ENCODE measurements at regions not wholly inside any gene's neighbourhood (a gene's known extent, or its start where the extent isn't known, plus 50 kb on each side); places are given as distances from the start of the nearest gene placed in this dataset.
"Not testable (repeated sequence)": the region's sequence is repeated elsewhere in the genome, so short reads cannot be mapped to it uniquely, and the experiment has no call there.

- no peak overlapping the region for H2AFZ ChIP-seq (ENCODE audit: low read length, unreplicated experiment)
- H3K27ac ChIP-seq (ENCODE audit: low read depth, low read length) = no peak overlapping the region
- peaks cover 67% of the 10 kb centered on the region for H3K27me3 ChIP-seq (ENCODE audit: insufficient read depth, low read length)
- H3K36me3 ChIP-seq (ENCODE audit: insufficient read depth, low read length) = no peaks in the 10 kb centered on the region
- H3K4me3 ChIP-seq (ENCODE audit: low read depth, low read length) = no peak overlapping the region
- H3K79me2 ChIP-seq (ENCODE audit: control insufficient read depth, insufficient read depth, low read length, unreplicated experiment) = no peaks in the 10 kb centered on the region
- H3K4me1 ChIP-seq (ENCODE audit: control insufficient read depth, insufficient read depth, low read length, unreplicated experiment) = no peaks in the 10 kb centered on the region
These were observed 77.6 kb downstream of the SETD4 start for GRCh38 chr21:35982717-35983116.

DNA sequence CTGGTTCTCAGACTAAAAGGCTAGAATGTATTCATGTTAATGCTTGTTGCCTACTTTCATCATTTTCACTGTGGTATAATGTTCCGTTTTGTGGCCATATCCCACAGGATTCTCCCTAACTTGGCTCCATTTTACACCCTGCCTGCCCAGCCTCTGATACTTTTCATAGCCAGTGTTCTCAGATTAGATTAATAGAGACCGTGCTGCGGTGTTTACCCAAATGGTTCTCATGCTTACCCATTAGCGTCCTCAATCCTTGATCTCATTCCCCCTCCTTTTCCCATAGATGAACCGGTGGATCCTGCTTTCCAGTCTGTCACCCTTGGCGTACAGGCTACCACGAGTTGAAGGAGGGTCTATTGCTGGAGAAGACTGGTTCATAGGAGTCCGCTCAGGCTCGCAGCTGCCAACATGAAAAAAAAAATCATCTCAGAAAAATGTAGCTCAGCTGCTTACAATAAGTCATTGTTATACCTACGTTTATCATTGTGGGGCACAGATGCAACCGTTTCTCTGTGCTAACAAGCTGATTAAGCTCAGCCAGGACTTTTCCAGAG is 78.7 kb downstream of the SETD4 start:
- peaks cover 71% of the 10 kb centered on the region for H3K27me3 ChIP-seq (ENCODE audit: insufficient read depth, low read length)
- no peaks in the 10 kb centered on the region for H3K79me2 ChIP-seq (ENCODE audit: control insufficient read depth, insufficient read depth, low read length, unreplicated experiment)
- no peak overlapping the region for H3K27ac ChIP-seq (ENCODE audit: low read depth, low read length)
- H3K4me3 ChIP-seq (ENCODE audit: low read depth, low read length) = no peak overlapping the region
- no peak overlapping the region for H2AFZ ChIP-seq (ENCODE audit: low read length, unreplicated experiment)
- H3K36me3 ChIP-seq (ENCODE audit: insufficient read depth, low read length) = no peaks in the 10 kb centered on the region
- no peaks in the 10 kb centered on the region for H3K4me1 ChIP-seq (ENCODE audit: control insufficient read depth, insufficient read depth, low read length, unreplicated experiment)

DNA sequence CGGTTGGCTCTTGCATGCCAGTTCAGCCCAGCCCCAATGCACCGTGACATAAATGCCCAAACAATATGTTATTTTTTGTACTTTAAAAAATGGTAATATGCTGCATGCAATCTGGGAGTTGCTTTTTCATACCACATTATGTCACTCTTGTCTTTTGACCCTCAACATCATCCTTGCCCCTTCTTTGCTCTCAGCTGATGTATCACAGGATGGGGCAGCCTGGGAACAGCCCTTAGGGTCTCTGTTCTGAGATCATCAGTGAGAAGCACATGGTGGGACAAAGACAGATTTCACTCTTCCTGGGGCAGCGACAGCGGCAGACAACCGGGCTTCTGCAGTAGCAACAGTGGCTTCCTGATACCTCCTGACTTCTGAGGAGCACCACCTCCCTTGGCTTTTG is 79.5 kb downstream of the SETD4 start:
- Histone ChIP-seq H3K4me3 (ENCODE audit: low read depth, low read length) (no peak overlapping the region), H3K36me3 (ENCODE audit: insufficient read depth, low read length) (no peaks in the 10 kb centered on the region), H3K4me1 (ENCODE audit: control insufficient read depth, insufficient read depth, low read length, unreplicated experiment) (no peaks in the 10 kb centered on the region), H2AFZ (ENCODE audit: low read length, unreplicated experiment) (no peak overlapping the region), H3K27ac (ENCODE audit: low read depth, low read length) (no peak overlapping the region), H3K27me3 (ENCODE audit: insufficient read depth, low read length) (peaks cover 72% of the 10 kb centered on the region), H3K79me2 (ENCODE audit: control insufficient read depth, insufficient read depth, low read length, unreplicated experiment) (no peaks in the 10 kb centered on the region)

DNA sequence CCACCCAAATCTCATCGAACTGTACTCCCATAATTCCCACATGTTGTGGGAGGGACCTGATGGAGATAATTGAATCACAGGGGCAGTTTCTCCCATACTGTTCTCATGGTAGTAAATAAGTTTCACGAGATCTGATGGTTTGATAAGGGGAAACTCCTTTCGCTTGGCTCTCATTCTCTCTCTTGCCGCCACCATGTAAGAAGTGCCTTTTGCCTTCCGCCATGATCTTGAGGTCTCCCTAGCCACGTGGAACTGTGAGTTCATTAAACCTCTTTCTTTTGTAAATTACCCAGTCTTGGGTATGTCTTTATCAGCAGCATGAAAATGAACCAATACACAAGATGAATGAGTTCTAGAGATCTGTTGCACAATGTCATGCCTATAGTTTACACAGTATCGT is 82.5 kb downstream of the SETD4 start:
- H2AFZ ChIP-seq (ENCODE audit: low read length, unreplicated experiment); H3K4me1 ChIP-seq (ENCODE audit: control insufficient read depth, insufficient read depth, low read length, unreplicated experiment); H3K79me2 ChIP-seq (ENCODE audit: control insufficient read depth, insufficient read depth, low read length, unreplicated experiment); H3K36me3 ChIP-seq (ENCODE audit: insufficient read depth, low read length); H3K4me3 ChIP-seq (ENCODE audit: low read depth, low read length); H3K27ac ChIP-seq (ENCODE audit: low read depth, low read length): not testable (repeated sequence)
- H3K27me3 ChIP-seq (ENCODE audit: insufficient read depth, low read length) = peaks cover 85% of the 10 kb centered on the region

DNA sequence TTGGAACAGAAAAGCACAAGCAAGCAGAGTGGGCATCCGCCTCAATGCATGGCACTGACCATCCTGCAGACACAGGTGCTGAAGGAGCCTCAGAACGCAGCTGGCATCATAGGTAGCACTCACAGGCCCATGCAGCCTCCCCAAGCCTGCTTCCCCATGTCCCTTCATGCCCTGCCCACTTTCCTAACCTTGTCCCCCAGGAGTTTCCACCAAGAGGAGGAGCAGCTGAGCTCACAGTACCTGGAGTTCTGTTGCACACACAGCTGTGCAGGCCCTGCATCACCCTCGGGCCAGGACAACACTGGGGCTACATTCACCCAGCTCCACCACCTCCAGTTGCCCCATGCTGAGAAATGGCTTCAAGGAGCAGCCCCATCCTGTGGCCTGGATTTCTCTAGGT is 83.4 kb downstream of the SETD4 start:
- no peaks in the 10 kb centered on the region for H3K79me2 ChIP-seq (ENCODE audit: control insufficient read depth, insufficient read depth, low read length, unreplicated experiment)
- H3K4me1 ChIP-seq (ENCODE audit: control insufficient read depth, insufficient read depth, low read length, unreplicated experiment) = no peaks in the 10 kb centered on the region
- H3K4me3 ChIP-seq (ENCODE audit: low read depth, low read length) = no peak overlapping the region
- no peak overlapping the region for H3K27ac ChIP-seq (ENCODE audit: low read depth, low read length)
- H3K27me3 ChIP-seq (ENCODE audit: insufficient read depth, low read length) = peaks cover 86% of the 10 kb centered on the region
- H2AFZ ChIP-seq (ENCODE audit: low read length, unreplicated experiment) = no peak overlapping the region
- H3K36me3 ChIP-seq (ENCODE audit: insufficient read depth, low read length) = no peaks in the 10 kb centered on the region

DNA sequence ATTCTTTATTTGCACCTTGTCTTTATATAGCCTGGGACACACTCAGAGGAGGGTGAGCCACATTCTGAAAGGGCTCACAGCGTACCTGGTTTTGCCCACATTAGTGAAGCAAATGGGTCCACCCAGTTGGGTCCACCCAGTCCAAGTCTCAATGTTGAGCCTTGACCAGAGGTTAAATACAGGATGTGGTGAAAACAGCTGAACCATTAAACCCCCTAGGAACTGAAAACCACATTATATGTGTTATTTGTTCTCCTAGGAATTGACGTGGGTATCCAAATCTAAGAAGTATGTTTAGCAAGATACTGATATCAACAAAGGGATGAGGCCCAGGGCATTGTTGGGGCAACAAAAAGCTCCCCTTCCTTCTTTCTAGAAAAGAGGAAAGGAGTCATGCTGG is 83.8 kb downstream of the SETD4 start:
- no peak overlapping the region for H2AFZ ChIP-seq (ENCODE audit: low read length, unreplicated experiment)
- no peaks in the 10 kb centered on the region for H3K79me2 ChIP-seq (ENCODE audit: control insufficient read depth, insufficient read depth, low read length, unreplicated experiment)
- no peak overlapping the region for H3K27ac ChIP-seq (ENCODE audit: low read depth, low read length)
- H3K4me3 ChIP-seq (ENCODE audit: low read depth, low read length) = no peak overlapping the region
- no peaks in the 10 kb centered on the region for H3K4me1 ChIP-seq (ENCODE audit: control insufficient read depth, insufficient read depth, low read length, unreplicated experiment)
- H3K36me3 ChIP-seq (ENCODE audit: insufficient read depth, low read length) = no peaks in the 10 kb centered on the region
- peaks cover 81% of the 10 kb centered on the region for H3K27me3 ChIP-seq (ENCODE audit: insufficient read depth, low read length)

GRCh38 chr21:35974775-35975174 is 85.6 kb downstream of the SETD4 start:
- H3K4me1 ChIP-seq (ENCODE audit: control insufficient read depth, insufficient read depth, low read length, unreplicated experiment) = no peaks in the 10 kb centered on the region
- H3K4me3 ChIP-seq (ENCODE audit: low read depth, low read length) = no peak overlapping the region
- H3K27ac ChIP-seq (ENCODE audit: low read depth, low read length) = no peak overlapping the region
- H3K27me3 ChIP-seq (ENCODE audit: insufficient read depth, low read length) = peaks cover 70% of the 10 kb centered on the region
- H3K79me2 ChIP-seq (ENCODE audit: control insufficient read depth, insufficient read depth, low read length, unreplicated experiment) = no peaks in the 10 kb centered on the region
- H2AFZ ChIP-seq (ENCODE audit: low read length, unreplicated experiment) = no peak overlapping the region
- no peaks in the 10 kb centered on the region for H3K36me3 ChIP-seq (ENCODE audit: insufficient read depth, low read length)

- no peak overlapping the region for H3K4me3 ChIP-seq (ENCODE audit: low read depth, low read length)
- H3K79me2 ChIP-seq (ENCODE audit: control insufficient read depth, insufficient read depth, low read length, unreplicated experiment) = no peaks in the 10 kb centered on the region
- no peak overlapping the region for H2AFZ ChIP-seq (ENCODE audit: low read length, unreplicated experiment)
- H3K36me3 ChIP-seq (ENCODE audit: insufficient read depth, low read length) = no peaks in the 10 kb centered on the region
- H3K27me3 ChIP-seq (ENCODE audit: insufficient read depth, low read length) = peaks cover 41% of the 10 kb centered on the region
- no peak overlapping the region for H3K27ac ChIP-seq (ENCODE audit: low read depth, low read length)
- H3K4me1 ChIP-seq (ENCODE audit: control insufficient read depth, insufficient read depth, low read length, unreplicated experiment) = no peaks in the 10 kb centered on the region
These were observed 88.5 kb downstream of the SETD4 start for GRCh38 chr21:35971824-35972223.

GRCh38 chr21:35969281-35969680 is 91.0 kb downstream of the SETD4 start:
- Histone ChIP-seq H3K27ac (ENCODE audit: low read depth, low read length) (no peak overlapping the region), H3K79me2 (ENCODE audit: control insufficient read depth, insufficient read depth, low read length, unreplicated experiment) (no peaks in the 10 kb centered on the region), H3K4me1 (ENCODE audit: control insufficient read depth, insufficient read depth, low read length, unreplicated experiment) (no peaks in the 10 kb centered on the region), H3K4me3 (ENCODE audit: low read depth, low read length) (no peak overlapping the region), H3K27me3 (ENCODE audit: insufficient read depth, low read length) (peaks cover 39% of the 10 kb centered on the region), H2AFZ (ENCODE audit: low read length, unreplicated experiment) (no peak overlapping the region), H3K36me3 (ENCODE audit: insufficient read depth, low read length) (no peaks in the 10 kb centered on the region)

DNA sequence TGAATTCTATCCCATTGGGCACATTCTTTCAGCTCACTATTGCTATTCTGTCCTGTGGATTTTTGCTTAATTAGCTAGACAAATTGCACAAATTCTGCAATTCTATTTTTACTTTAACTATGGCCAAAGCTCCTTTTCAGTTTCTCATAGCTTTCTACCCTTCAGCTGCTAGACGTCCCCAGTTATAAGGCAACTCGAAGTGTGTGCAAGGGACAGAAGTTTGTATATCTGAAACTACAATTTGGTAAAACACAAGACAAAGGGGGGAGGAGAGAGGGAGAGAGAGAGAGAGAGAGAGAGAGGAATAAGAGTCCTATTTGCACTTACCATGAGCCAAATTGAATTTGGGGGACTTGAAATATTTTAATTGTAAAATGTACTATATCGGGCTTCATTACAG is 91.8 kb downstream of the SETD4 start:
- Histone ChIP-seq H2AFZ (ENCODE audit: low read length, unreplicated experiment) (no peak overlapping the region), H3K4me3 (ENCODE audit: low read depth, low read length) (no peak overlapping the region)

GRCh38 chr21:35965699-35966098 is 94.6 kb downstream of the SETD4 start:
- Histone ChIP-seq H3K4me3 (ENCODE audit: low read depth, low read length) (no peak overlapping the region), H3K79me2 (ENCODE audit: control insufficient read depth, insufficient read depth, low read length, unreplicated experiment) (no peaks in the 10 kb centered on the region), H3K4me1 (ENCODE audit: control insufficient read depth, insufficient read depth, low read length, unreplicated experiment) (no peaks in the 10 kb centered on the region), H2AFZ (ENCODE audit: low read length, unreplicated experiment) (no peak overlapping the region), H3K36me3 (ENCODE audit: insufficient read depth, low read length) (no peaks in the 10 kb centered on the region), H3K27ac (ENCODE audit: low read depth, low read length) (no peak overlapping the region), H3K27me3 (ENCODE audit: insufficient read depth, low read length) (peaks cover 51% of the 10 kb centered on the region)

More for the DNA sequence above, 91.8 kb downstream of the SETD4 start:
- peaks cover 39% of the 10 kb centered on the region for H3K27me3 ChIP-seq (ENCODE audit: insufficient read depth, low read length)
- H3K79me2 ChIP-seq (ENCODE audit: control insufficient read depth, insufficient read depth, low read length, unreplicated experiment) = no peaks in the 10 kb centered on the region
- no peaks in the 10 kb centered on the region for H3K36me3 ChIP-seq (ENCODE audit: insufficient read depth, low read length)
- no peaks in the 10 kb centered on the region for H3K4me1 ChIP-seq (ENCODE audit: control insufficient read depth, insufficient read depth, low read length, unreplicated experiment)
- H3K27ac ChIP-seq (ENCODE audit: low read depth, low read length) = no peak overlapping the region

All from ACC112 (cell line).